ENCODE measurements at regions not wholly inside any gene's neighbourhood (a gene's known extent, or its start where the extent isn't known, plus 50 kb on each side); places are given as distances from the start of the nearest gene placed in this dataset.
A peak's percentile ranks its signal among the peaks of the same experiment; 100 is the strongest.

DNA sequence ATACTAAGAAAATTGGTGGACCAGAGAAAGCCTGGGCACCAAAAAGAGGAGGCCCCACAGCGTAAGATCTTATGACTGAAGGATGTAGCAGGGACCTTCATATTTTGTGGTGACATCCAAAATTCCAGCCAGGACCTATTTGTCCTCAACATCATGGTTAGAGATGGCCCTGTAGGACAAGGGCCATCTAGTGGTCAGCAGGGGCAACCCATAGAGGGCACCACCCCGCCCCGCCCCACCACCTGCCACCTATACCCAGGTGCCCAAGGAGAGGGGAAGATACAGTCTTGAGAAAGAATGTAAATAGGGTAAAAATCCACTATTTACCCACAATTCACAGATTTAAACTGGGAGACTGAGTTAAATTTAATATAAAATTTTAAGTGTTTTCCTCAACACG lies 59.6 kb upstream of the TMEM163 start:
- TF ChIP-seq EGR1 (IDR thresholded peaks at IDR 0.05; ENCODE audit: borderline replicate concordance in 1 of 2, low read depth in 2 of 2, low read length in 2 of 2), result no peak
- TF ChIP-seq, protein P1, sequence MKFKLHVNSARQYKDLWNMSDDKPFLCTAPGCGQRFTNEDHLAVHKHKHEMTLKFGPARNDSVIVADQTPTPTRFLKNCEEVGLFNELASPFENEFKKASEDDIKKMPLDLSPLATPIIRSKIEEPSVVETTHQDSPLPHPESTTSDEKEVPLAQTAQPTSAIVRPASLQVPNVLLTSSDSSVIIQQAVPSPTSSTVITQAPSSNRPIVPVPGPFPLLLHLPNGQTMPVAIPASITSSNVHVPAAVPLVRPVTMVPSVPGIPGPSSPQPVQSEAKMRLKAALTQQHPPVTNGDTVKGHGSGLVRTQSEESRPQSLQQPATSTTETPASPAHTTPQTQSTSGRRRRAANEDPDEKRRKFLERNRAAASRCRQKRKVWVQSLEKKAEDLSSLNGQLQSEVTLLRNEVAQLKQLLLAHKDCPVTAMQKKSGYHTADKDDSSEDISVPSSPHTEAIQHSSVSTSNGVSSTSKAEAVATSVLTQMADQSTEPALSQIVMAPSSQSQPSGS (IDR thresholded peaks at IDR 0.05; ENCODE audit: low read length), result no peak
- TF ChIP-seq EP300 (IDR thresholded peaks at IDR 0.05; ENCODE audit: borderline replicate concordance in 1 of 2, control insufficient read depth in 1 of 2, low read depth in 2 of 2, low read length in 2 of 2), result no peak
- TF ChIP-seq, protein P2, sequence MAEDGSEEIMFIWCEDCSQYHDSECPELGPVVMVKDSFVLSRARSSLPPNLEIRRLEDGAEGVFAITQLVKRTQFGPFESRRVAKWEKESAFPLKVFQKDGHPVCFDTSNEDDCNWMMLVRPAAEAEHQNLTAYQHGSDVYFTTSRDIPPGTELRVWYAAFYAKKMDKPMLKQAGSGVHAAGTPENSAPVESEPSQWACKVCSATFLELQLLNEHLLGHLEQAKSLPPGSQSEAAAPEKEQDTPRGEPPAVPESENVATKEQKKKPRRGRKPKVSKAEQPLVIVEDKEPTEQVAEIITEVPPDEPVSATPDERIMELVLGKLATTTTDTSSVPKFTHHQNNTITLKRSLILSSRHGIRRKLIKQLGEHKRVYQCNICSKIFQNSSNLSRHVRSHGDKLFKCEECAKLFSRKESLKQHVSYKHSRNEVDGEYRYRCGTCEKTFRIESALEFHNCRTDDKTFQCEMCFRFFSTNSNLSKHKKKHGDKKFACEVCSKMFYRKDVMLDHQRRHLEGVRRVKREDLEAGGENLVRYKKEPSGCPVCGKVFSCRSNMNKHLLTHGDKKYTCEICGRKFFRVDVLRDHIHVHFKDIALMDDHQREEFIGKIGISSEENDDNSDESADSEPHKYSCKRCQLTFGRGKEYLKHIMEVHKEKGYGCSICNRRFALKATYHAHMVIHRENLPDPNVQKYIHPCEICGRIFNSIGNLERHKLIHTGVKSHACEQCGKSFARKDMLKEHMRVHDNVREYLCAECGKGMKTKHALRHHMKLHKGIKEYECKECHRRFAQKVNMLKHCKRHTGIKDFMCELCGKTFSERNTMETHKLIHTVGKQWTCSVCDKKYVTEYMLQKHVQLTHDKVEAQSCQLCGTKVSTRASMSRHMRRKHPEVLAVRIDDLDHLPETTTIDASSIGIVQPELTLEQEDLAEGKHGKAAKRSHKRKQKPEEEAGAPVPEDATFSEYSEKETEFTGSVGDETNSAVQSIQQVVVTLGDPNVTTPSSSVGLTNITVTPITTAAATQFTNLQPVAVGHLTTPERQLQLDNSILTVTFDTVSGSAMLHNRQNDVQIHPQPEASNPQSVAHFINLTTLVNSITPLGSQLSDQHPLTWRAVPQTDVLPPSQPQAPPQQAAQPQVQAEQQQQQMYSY (CRISPR knock-in tag; IDR thresholded peaks at IDR 0.05), result no peak
- TF ChIP-seq, protein P3, sequence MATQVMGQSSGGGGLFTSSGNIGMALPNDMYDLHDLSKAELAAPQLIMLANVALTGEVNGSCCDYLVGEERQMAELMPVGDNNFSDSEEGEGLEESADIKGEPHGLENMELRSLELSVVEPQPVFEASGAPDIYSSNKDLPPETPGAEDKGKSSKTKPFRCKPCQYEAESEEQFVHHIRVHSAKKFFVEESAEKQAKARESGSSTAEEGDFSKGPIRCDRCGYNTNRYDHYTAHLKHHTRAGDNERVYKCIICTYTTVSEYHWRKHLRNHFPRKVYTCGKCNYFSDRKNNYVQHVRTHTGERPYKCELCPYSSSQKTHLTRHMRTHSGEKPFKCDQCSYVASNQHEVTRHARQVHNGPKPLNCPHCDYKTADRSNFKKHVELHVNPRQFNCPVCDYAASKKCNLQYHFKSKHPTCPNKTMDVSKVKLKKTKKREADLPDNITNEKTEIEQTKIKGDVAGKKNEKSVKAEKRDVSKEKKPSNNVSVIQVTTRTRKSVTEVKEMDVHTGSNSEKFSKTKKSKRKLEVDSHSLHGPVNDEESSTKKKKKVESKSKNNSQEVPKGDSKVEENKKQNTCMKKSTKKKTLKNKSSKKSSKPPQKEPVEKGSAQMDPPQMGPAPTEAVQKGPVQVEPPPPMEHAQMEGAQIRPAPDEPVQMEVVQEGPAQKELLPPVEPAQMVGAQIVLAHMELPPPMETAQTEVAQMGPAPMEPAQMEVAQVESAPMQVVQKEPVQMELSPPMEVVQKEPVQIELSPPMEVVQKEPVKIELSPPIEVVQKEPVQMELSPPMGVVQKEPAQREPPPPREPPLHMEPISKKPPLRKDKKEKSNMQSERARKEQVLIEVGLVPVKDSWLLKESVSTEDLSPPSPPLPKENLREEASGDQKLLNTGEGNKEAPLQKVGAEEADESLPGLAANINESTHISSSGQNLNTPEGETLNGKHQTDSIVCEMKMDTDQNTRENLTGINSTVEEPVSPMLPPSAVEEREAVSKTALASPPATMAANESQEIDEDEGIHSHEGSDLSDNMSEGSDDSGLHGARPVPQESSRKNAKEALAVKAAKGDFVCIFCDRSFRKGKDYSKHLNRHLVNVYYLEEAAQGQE (IDR thresholded peaks at IDR 0.05; ENCODE audit: low read depth, low read length), result no peak
- TF ChIP-seq, protein P4, sequence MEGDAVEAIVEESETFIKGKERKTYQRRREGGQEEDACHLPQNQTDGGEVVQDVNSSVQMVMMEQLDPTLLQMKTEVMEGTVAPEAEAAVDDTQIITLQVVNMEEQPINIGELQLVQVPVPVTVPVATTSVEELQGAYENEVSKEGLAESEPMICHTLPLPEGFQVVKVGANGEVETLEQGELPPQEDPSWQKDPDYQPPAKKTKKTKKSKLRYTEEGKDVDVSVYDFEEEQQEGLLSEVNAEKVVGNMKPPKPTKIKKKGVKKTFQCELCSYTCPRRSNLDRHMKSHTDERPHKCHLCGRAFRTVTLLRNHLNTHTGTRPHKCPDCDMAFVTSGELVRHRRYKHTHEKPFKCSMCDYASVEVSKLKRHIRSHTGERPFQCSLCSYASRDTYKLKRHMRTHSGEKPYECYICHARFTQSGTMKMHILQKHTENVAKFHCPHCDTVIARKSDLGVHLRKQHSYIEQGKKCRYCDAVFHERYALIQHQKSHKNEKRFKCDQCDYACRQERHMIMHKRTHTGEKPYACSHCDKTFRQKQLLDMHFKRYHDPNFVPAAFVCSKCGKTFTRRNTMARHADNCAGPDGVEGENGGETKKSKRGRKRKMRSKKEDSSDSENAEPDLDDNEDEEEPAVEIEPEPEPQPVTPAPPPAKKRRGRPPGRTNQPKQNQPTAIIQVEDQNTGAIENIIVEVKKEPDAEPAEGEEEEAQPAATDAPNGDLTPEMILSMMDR (IDR thresholded peaks at IDR 0.05 in 2 of 3, conservative IDR thresholded peaks at IDR 0.05 in 1 of 3; ENCODE audit: control insufficient read depth in 2 of 3, extremely low read depth in 1 of 3, insufficient read depth in 1 of 3, low read depth in 3 of 3, low read length in 3 of 3), result peak; percentile 8 to 29 (median 28); a peak in 2 of 6 replicates
- TF ChIP-seq POLR2AphosphoS2 (IDR thresholded peaks at IDR 0.05; ENCODE audit: low read depth, low read length), result no peak
- no peak for TF ChIP-seq STAT1 (conservative IDR thresholded peaks at IDR 0.05)
- TF ChIP-seq RAD21 (IDR thresholded peaks at IDR 0.05; ENCODE audit: insufficient read depth, low read depth, low read length), result 0 out of 2 replicates have a peak, but pooled peaks have one; percentile 17
